Heart left ventricle (tissue), 16 donors: ENCODE measurements at regions not wholly inside any gene's neighbourhood (a gene's known extent, or its start where the extent isn't known, plus 50 kb on each side); places are given as distances from the start of the nearest gene placed in this dataset.

Experiments
- ATAC-seq, 4 donors: fragments of 200-7000 bp; cut with Tn5 transposase; one replicate each; pipeline ENCODE4 v1.9.1; 2020 to 2022; ENCODE audit warnings: moderate library complexity in 4 of 4, mild to moderate bottlenecking in 3 of 4, moderate number of reproducible peaks in 1 of 4
- DNase-seq, 5 donors: peaks; one replicate each; pipeline ENCODE4 v3.0.0-alpha.2; 2020
- H3K27ac ChIP-seq, 12 donors: fragments of 200-600 bp; sonication (generic) in 4 of 12; one replicate each; pipeline versions ENCODE4 v1.5.0 to v1.8.0; 2016 to 2022; ENCODE audit warnings: mild to moderate bottlenecking in 2 of 12
- H3K27me3 ChIP-seq, 9 donors: fragments of 200-600 bp; sonication (generic) in 2 of 9; one replicate each; pipeline versions ENCODE4 v1.5.1 to v1.8.0; 2016 to 2022; ENCODE audit warnings: mild to moderate bottlenecking in 3 of 9
- H3K36me3 ChIP-seq, 9 donors: fragments of 200-600 bp; sonication (generic) in 2 of 9; one replicate each; pipeline versions ENCODE4 v1.5.0 to v1.8.0; 2018 to 2022; ENCODE audit warnings: mild to moderate bottlenecking in 2 of 9
- H3K4me1 ChIP-seq, 12 donors: fragments of 200-600 bp; sonication (generic) in 4 of 12; one replicate each; pipeline versions ENCODE4 v1.5.0 to v1.8.0; 2016 to 2022; ENCODE audit warnings: mild to moderate bottlenecking in 3 of 12
- H3K4me3 ChIP-seq, 12 donors: fragments of 200-600 bp; sonication (generic) in 4 of 12; one replicate each; pipeline versions ENCODE4 v1.5.0 to v1.8.0; 2017 to 2022; ENCODE audit warnings: mild to moderate bottlenecking in 9 of 12, moderate library complexity in 4 of 12
- H3K9me3 ChIP-seq, 12 donors: fragments of 200-600 bp; sonication (generic) in 4 of 12; one replicate each; pipeline versions ENCODE4 v1.5.0 to v1.8.0; 2016 to 2022; ENCODE audit warnings: mild to moderate bottlenecking in 1 of 12
- CTCF ChIP-seq, 12 donors: fragments of 200-600 bp; sonication (generic) in 4 of 12; IDR thresholded peaks; one replicate each; pipeline versions ENCODE4 v1.5.0 to v1.8.0; 2018 to 2022; ENCODE audit warnings: antibody characterized with exemption in 12 of 12, mild to moderate bottlenecking in 5 of 12
- POLR2A ChIP-seq, 2 donors: fragments of 450-650 bp; IDR thresholded peaks; one replicate each; pipeline ENCODE4 v1.6.1; 2017; ENCODE audit warnings: antibody characterized with exemption in 2 of 2, mild to moderate bottlenecking in 2 of 2, moderate library complexity in 2 of 2
- WGBS, 4 donors: extraction: QIAGEN DNeasy Blood & Tissue Kit in 2 of 4; methylation state at CpG; one replicate each; pipeline versions ENCODE4 v1.1.5 to v1.1.7; 2013 to 2018; 5-methylcytosine and 5-hydroxymethylcytosine counted together
- intact Hi-C, 10 donors: fragments of 100-400 bp; cut with DNase I; formaldehyde crosslinking; loops; one replicate each; pipeline versions ENCODE4 v1.11.1 to v1.14.2; 2022
- donor health status: ischemic (EF 13 %, LVEDD 7.1; RV severe dilation, severe dysfunction).
- donor health status: healthy with polysubstance abuse.
- donor health status: DM: no; HTN: yes; CAD: no.
- donor health status: DM: no; HTN: no; CAD: no.
- donor health status: ischemic (EF 25% LVEDD 6.9; RV normal size, moderate dysfunction).
- donor health status: ischemic (EF 25% LVEDD 5.7; RV mildly dilated, moderate dysfunction).
- donor health status: healthy.
- donor health status: DM: yes; HTN: yes; CAD: no.
- donor health status: ischemic (EF 35%, LVEDD 5.7; RV mildly dilated, moderate dysfunction).
- donor health status: nonischemic (EF 11% LVEDD 7.7; RV severe dilation, severe dysfunction).
- donor health status: DM: yes; HTN: yes; CAD: no.
- donor health status: PGD.
- donor health status: ischemic (EF 29% LVEDD 5.4; RV normal size, mild dysfunction).
- donor health status: nonischemic (EF 23%, LVEDD 6.1; RV moderate dilation, normal function).

GRCh38 chr19:31681121-31681520, 331.9 kb upstream of the TSHZ3 start:
- Histone ChIP-seq H3K9me3 (peaks cover 0 to 4% (median 0%) of the 10 kb centered on the region in 12 donors), H3K27me3 (no peaks in the 10 kb centered on the region), H3K4me3 (no peak overlapping the region), H3K27ac (no peak overlapping the region), H3K4me1 (no peaks in the 10 kb centered on the region), H3K36me3 (no peaks in the 10 kb centered on the region)
- 46 to 65% (median 54%) methylated on average over 4 of the region's 4 CpGs for WGBS, 4 donors
- no peak for ATAC-seq
- DNase-seq, result no peak
- TF ChIP-seq CTCF (IDR thresholded peaks at IDR 0.05) (no peak), POLR2A (IDR thresholded peaks at IDR 0.05) (no peak)
- intact Hi-C loops, result loop anchor here in 1 of 10 donors (10.0 kb wide), 1 partner anchor 354 kb away; no protein-coding TSS in a partner anchor

- Histone ChIP-seq H3K27ac (no peak overlapping the region), H3K4me3 (no peak overlapping the region), H3K9me3 (peaks cover 0 to 10% (median 0%) of the 10 kb centered on the region in 12 donors), H3K36me3 (no peaks in the 10 kb centered on the region), H3K27me3 (peaks cover 0 to 3% (median 0%) of the 10 kb centered on the region in 9 donors), H3K4me1 (no peaks in the 10 kb centered on the region)
- no peak for DNase-seq
- intact Hi-C loops, result no loop called here
- no peak for ATAC-seq
- 68 to 76% (median 76%) methylated on average over 14 of the region's 14 CpGs for WGBS, 4 donors
- no peak for TF ChIP-seq POLR2A (IDR thresholded peaks at IDR 0.05)
- no peak for TF ChIP-seq CTCF (IDR thresholded peaks at IDR 0.05)
Measured at GRCh38 chr19:31693131-31693932, 344.1 kb upstream of the TSHZ3 start.

GRCh38 chr19:31693933-31694269, 344.7 kb upstream of the TSHZ3 start:
- no peak for TF ChIP-seq POLR2A (IDR thresholded peaks at IDR 0.05)
- no peak for TF ChIP-seq CTCF (IDR thresholded peaks at IDR 0.05)
- Histone ChIP-seq H3K27ac (no peak overlapping the region), H3K9me3 (peaks cover 0 to 9% (median 0%) of the 10 kb centered on the region in 12 donors), H3K4me3 (no peak overlapping the region), H3K36me3 (no peaks in the 10 kb centered on the region), H3K27me3 (peaks cover 0 to 3% (median 0%) of the 10 kb centered on the region in 9 donors), H3K4me1 (no peaks in the 10 kb centered on the region)
- intact Hi-C loops, result no loop called here
- 80 to 93% (median 80%) methylated on average over 6 of the region's 6 CpGs for WGBS, 4 donors
- no peak for ATAC-seq
- DNase-seq, result no peak

GRCh38 chr19:31694761-31695160, 345.5 kb upstream of the TSHZ3 start:
- DNase-seq (no peak), ATAC-seq (no peak)
- H3K27ac ChIP-seq, result no peak overlapping the region
- H3K9me3 ChIP-seq, result peaks cover 0 to 6% (median 0%) of the 10 kb centered on the region in 12 donors
- intact Hi-C loops, result no loop called here
- H3K4me3 ChIP-seq, result no peak overlapping the region
- no peaks in the 10 kb centered on the region for H3K4me1 ChIP-seq
- WGBS, 4 donors, result 78 to 89% (median 85%) methylated on average over 3 of the region's 3 CpGs
- no peaks in the 10 kb centered on the region for H3K36me3 ChIP-seq
- H3K27me3 ChIP-seq, result no peaks in the 10 kb centered on the region
- TF ChIP-seq POLR2A (IDR thresholded peaks at IDR 0.05), result no peak
